GM12872 (cell line): ENCODE measurements at regions not wholly inside any gene's neighbourhood (a gene's known extent, or its start where the extent isn't known, plus 50 kb on each side); places are given as distances from the start of the nearest gene placed in this dataset.

Experiments
- TF ChIP-seq, protein P1 (sequence below): IDR thresholded peaks from 3 replicates; pipeline ENCODE4 v1.5.1; 2011; ENCODE audit warnings: low read depth, mild to moderate bottlenecking, low read length, moderate library complexity; ENCODE audit not compliant: insufficient read depth

DNA sequence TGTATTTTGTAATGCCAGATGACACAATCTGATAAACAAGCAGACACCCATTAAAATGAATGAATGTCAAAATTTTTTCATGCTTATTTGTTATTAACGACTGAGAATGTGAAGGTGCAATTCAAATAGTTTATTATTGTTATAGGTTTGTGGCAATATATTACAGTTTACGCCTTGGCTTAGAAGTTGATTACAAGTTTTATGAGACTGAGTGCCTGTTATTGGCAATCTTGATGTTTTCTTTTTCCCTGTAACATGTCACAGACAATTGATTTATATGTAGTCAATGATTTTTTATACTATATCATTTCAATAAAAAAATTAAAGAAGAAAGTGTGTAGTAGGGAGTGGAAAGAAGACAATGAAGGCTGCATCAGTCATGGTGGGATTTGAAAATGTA, 144.1 kb upstream of the EEF1E1 start:
- TF ChIP-seq, protein P1, sequence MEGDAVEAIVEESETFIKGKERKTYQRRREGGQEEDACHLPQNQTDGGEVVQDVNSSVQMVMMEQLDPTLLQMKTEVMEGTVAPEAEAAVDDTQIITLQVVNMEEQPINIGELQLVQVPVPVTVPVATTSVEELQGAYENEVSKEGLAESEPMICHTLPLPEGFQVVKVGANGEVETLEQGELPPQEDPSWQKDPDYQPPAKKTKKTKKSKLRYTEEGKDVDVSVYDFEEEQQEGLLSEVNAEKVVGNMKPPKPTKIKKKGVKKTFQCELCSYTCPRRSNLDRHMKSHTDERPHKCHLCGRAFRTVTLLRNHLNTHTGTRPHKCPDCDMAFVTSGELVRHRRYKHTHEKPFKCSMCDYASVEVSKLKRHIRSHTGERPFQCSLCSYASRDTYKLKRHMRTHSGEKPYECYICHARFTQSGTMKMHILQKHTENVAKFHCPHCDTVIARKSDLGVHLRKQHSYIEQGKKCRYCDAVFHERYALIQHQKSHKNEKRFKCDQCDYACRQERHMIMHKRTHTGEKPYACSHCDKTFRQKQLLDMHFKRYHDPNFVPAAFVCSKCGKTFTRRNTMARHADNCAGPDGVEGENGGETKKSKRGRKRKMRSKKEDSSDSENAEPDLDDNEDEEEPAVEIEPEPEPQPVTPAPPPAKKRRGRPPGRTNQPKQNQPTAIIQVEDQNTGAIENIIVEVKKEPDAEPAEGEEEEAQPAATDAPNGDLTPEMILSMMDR: no peak

- TF ChIP-seq, protein P1: no peak
Measured at GRCh38 chr6:8245726-8246125, 143.4 kb upstream of the EEF1E1 start.

DNA sequence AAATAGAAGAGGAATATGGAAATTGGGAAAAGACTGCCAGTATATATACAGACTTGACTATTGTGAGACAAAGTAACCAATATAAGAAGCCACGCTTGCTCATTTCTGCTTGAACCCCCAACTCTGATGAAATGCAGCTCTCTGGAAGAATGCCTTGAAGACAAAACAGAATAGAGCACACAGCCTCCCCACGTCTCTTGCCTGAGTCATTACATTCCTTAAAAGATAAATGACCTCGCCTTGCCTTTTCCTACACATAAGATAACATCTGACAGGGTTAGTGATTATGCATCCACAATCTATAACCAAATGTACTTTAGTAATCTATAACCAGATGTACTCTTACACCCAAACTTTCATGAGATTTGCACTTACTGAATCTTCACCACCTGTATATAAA, 141.1 kb upstream of the EEF1E1 start:
- TF ChIP-seq, protein P1: no peak

- TF ChIP-seq, protein P1: no peak
Measured at GRCh38 chr6:8242885-8243284, 140.5 kb upstream of the EEF1E1 start.

- TF ChIP-seq, protein P1: no peak
Measured at GRCh38 chr6:8240301-8240700, 138.0 kb upstream of the EEF1E1 start.

DNA sequence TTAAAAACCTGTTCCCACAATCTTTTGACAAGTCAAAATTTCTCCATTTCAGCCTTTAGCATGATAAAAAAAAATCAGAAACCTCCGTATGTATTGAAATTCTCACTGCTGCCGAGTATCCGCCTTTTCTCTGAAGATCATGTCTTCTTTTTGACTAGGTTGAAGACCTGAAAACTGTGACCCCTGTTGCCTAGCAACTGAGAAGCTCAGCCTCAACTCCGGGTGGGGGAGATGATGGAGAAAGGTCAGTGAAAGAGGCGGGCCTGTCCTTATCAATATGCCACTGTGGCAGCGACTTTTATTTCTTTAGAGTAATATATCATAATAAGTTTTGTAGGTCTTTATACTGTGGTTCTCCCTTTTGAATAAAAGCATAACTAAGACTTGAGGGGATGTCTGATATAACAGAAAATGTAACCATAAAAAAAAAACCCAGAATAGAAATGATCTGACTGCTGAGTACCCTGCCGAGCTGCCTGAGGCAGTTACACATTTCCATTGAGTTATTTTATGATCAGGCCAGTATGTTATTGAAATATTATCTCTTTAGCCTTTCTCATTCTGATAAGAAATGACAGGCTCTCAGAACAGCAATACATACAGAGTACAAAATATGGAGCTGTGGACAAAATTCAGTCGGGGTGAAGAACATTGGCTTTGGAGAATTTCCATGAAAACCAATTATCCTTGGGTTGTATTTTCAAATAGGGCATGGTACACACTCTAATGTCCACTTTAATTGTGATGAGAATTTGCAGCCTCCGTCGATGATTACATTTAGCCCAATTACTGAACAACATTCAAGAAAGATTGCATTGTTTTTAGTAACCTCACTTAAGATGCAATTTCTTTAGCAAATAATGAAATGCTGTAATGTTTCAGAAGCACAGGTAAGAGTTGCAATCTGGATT, 136.7 kb upstream of the EEF1E1 start:
- TF ChIP-seq, protein P1: no peak

DNA sequence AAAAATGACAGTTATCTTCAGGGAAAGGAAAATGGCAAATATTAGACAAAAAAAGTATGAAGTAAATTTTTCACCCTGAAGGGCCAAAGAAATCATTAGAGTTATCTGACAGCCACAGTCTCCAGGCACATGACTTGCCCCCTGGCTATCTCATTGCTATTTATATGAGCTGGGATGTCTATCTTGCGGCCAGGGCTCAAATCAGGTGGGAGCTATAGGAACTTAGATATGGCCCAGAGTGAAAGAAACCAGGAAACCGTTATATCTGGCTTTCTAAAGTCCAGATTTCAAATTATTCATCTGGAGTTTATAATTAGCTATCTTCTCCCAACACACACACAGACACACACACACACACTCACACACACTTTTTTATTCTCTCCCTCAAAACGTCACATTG, 135.3 kb upstream of the EEF1E1 start:
- TF ChIP-seq, protein P1: no peak
